Activated T-cell treated with anti-CD3 and anti-CD28 coated beads, Interleukin-2, amount 50 U/mL, for 72 hours (primary cell): ENCODE measurements at regions not wholly inside any gene's neighbourhood (a gene's known extent, or its start where the extent isn't known, plus 50 kb on each side); places are given as distances from the start of the nearest gene placed in this dataset.

Experiments used
- ATAC-seq, 2 donors: fragments of 150-1000 bp; cut with Tn5 transposase; replicated peaks in 1 of 2; 2 replicates each; pipeline ENCODE4 v1.10.0; 2021; ENCODE audit warnings: moderate library complexity in 2 of 2, mild to moderate bottlenecking in 1 of 2
- DNase-seq, 2 donors: peaks; one replicate each; pipeline ENCODE4 v3.0.0; 2021 to 2022; ENCODE audit warnings: mixed read lengths in 1 of 2
- H3K27ac Mint-ChIP-seq: one replicate; pipeline ENCODE4 v1.8.0; 2022; ENCODE audit warnings: mild to moderate bottlenecking, moderate library complexity, mixed read lengths
- H3K27me3 Mint-ChIP-seq: one replicate; pipeline ENCODE4 v1.8.0; 2022; ENCODE audit warnings: low read depth, mixed read lengths
- H3K36me3 Mint-ChIP-seq, 2 donors: one replicate each; pipeline ENCODE4 v1.8.0; 2022; ENCODE audit warnings: mixed read lengths in 2 of 2, mild to moderate bottlenecking in 1 of 2; ENCODE audit not compliant: insufficient read depth in 2 of 2
- H3K4me1 Mint-ChIP-seq: one replicate; pipeline ENCODE4 v1.8.0; 2022; ENCODE audit warnings: low read depth, mixed read lengths
- H3K4me3 Mint-ChIP-seq, 2 donors: one replicate each; pipeline ENCODE4 v1.8.0; 2022; ENCODE audit warnings: mild to moderate bottlenecking in 2 of 2, mixed read lengths in 2 of 2, moderate library complexity in 2 of 2
- H3K9me3 Mint-ChIP-seq, 2 donors: one replicate each; pipeline ENCODE4 v1.8.0; 2022; ENCODE audit warnings: mixed read lengths in 2 of 2

GRCh38 chr17:63333869-63334268 lies 112.2 kb downstream of the CYB561 start:
- no peaks in the 10 kb centered on the region for H3K9me3 Mint-ChIP-seq

GRCh38 chr17:63335831-63336230 lies 110.3 kb downstream of the CYB561 start:
- Mint-ChIP-seq H3K27me3 (no peaks in the 10 kb centered on the region), H3K4me1 (no peaks in the 10 kb centered on the region), H3K36me3 (no peaks in the 10 kb centered on the region), H3K27ac (no peak overlapping the region), H3K9me3 (no peaks in the 10 kb centered on the region), H3K4me3 (no peak overlapping the region)
- DNase-seq (no peak), ATAC-seq (no peak)

More at GRCh38 chr17:63333869-63334268, 112.2 kb downstream of the CYB561 start:
- Mint-ChIP-seq H3K4me1 (no peaks in the 10 kb centered on the region), H3K27ac (no peak overlapping the region), H3K36me3 (no peaks in the 10 kb centered on the region), H3K27me3 (no peaks in the 10 kb centered on the region), H3K4me3 (no peak overlapping the region)
- no peak for ATAC-seq
- no peak for DNase-seq

GRCh38 chr17:63337579-63337978 lies 108.5 kb downstream of the CYB561 start:
- no peak overlapping the region for H3K4me3 Mint-ChIP-seq
- no peaks in the 10 kb centered on the region for H3K4me1 Mint-ChIP-seq

GRCh38 chr17:63338272-63338671 lies 107.8 kb downstream of the CYB561 start:
- Mint-ChIP-seq H3K9me3 (no peaks in the 10 kb centered on the region), H3K4me3 (no peak overlapping the region), H3K27me3 (no peaks in the 10 kb centered on the region), H3K36me3 (no peaks in the 10 kb centered on the region), H3K4me1 (no peaks in the 10 kb centered on the region), H3K27ac (no peak overlapping the region)
- no peak for ATAC-seq
- no peak for DNase-seq

More at GRCh38 chr17:63337579-63337978, 108.5 kb downstream of the CYB561 start:
- ATAC-seq (no peak), DNase-seq (no peak)
- H3K9me3 Mint-ChIP-seq: no peaks in the 10 kb centered on the region
- no peak overlapping the region for H3K27ac Mint-ChIP-seq
- H3K27me3 Mint-ChIP-seq: no peaks in the 10 kb centered on the region
- H3K36me3 Mint-ChIP-seq: no peaks in the 10 kb centered on the region

GRCh38 chr17:63341276-63341675 lies 104.8 kb downstream of the CYB561 start:
- no peaks in the 10 kb centered on the region for H3K27me3 Mint-ChIP-seq
- H3K27ac Mint-ChIP-seq: no peak overlapping the region
- no peaks in the 10 kb centered on the region for H3K36me3 Mint-ChIP-seq

DNA sequence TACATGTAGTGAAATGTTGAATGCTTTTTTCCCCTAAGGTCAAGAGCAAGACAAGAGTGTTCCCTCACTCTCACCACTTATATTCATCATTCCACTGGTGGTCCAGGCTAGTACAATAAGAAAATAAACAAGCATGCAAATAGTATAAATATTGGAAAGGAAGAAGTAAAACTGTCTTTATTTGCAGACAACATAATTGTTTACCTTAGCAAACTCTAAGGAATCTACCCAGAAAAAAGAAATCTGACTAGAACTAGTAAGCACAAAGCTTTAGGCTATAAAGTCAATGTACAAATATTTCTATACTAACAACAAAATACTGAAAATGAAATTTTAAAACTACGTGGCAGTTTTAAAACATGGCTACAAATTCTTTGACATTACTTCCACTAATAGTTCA lies 101.7 kb downstream of the CYB561 start:
- no peaks in the 10 kb centered on the region for H3K9me3 Mint-ChIP-seq
- ATAC-seq (no peak), DNase-seq (no peak)
- no peaks in the 10 kb centered on the region for H3K36me3 Mint-ChIP-seq
- no peaks in the 10 kb centered on the region for H3K4me1 Mint-ChIP-seq
- H3K27me3 Mint-ChIP-seq: no peaks in the 10 kb centered on the region
- H3K4me3 Mint-ChIP-seq: no peak overlapping the region
- no peak overlapping the region for H3K27ac Mint-ChIP-seq

More at GRCh38 chr17:63341276-63341675, 104.8 kb downstream of the CYB561 start:
- H3K9me3 Mint-ChIP-seq: no peaks in the 10 kb centered on the region
- ATAC-seq (no peak), DNase-seq (no peak)
- H3K4me3 Mint-ChIP-seq: no peak overlapping the region
- no peaks in the 10 kb centered on the region for H3K4me1 Mint-ChIP-seq

DNA sequence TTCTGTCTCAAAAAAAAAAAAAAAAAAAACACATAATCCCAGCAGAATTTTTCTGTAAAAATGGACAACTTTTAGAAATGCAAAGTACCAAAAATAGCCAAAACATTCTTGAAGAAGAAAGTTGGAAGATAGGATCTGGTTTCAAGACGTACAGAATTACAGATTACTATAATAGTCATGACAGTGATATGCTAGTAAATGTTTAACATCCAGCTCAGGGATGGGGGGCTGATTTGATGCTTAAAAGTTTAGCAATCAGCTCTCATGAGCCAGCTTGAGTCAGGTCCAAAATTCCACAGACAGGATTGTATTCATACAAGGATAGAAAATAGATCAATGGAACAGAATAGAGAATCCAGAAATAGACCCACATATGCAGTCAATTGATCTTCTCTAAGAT lies 100.5 kb downstream of the CYB561 start:
- Mint-ChIP-seq H3K4me3 (no peak overlapping the region), H3K27ac (no peak overlapping the region), H3K4me1 (no peaks in the 10 kb centered on the region), H3K36me3 (no peaks in the 10 kb centered on the region), H3K9me3 (no peaks in the 10 kb centered on the region), H3K27me3 (no peaks in the 10 kb centered on the region)
- no peak for ATAC-seq
- no peak for DNase-seq

DNA sequence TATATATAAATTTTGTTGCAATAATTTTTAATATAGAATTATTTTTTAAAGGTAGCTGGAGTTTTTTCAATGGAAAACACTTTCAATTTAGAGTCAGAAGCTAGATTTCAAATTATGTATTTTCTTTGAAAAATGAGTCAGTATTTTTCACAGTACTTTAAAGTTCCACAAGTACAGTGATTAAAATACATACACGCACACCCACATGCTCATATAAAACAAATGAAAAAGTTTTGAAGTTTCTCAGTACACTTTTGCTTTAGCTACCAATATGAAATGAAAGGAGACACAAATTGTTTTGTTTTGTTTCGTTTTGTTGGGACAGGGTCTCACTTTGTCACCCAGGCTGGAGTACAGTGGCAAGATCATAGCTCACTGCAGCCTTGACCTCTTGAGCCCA lies 98.6 kb downstream of the CYB561 start:
- ATAC-seq: peak in 1 of 2 donors; percentile 38
- DNase-seq: no peak
- H3K4me1 Mint-ChIP-seq: no peaks in the 10 kb centered on the region
- H3K36me3 Mint-ChIP-seq: no peaks in the 10 kb centered on the region
- no peak overlapping the region for H3K27ac Mint-ChIP-seq
- H3K4me3 Mint-ChIP-seq: peak overlapping the region in 1 of 2 donors; percentile 55
- H3K27me3 Mint-ChIP-seq: no peaks in the 10 kb centered on the region
- H3K9me3 Mint-ChIP-seq: no peaks in the 10 kb centered on the region

DNA sequence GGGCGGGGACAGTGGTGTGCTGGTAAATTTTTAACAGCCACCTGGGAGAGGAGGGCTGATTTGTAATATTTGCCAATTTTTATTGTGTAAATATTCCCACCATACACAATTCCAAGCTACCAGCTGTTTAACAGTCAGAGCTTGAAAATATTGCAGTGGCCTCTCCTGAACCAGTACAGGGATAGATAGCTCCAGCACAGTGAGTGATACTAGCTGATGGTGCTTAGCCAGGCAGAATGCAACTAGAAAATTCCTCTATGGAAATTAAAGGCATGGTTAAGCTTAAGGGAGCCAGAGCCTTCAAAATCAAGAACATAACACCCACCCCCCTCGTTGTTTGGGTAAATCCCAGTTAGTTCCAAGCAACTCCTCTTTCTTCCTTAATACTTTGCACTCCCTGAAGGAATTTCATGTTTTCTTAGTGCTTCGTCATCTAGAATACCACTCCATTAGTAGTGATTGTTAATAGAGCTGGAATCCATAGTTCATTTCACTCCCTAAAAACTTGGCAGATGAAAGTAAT lies 96.6 kb downstream of the CYB561 start:
- Mint-ChIP-seq H3K4me3 (no peak overlapping the region), H3K36me3 (no peaks in the 10 kb centered on the region), H3K9me3 (no peaks in the 10 kb centered on the region), H3K4me1 (no peaks in the 10 kb centered on the region), H3K27ac (no peak overlapping the region), H3K27me3 (no peaks in the 10 kb centered on the region)
- ATAC-seq (no peak), DNase-seq (no peak)

GRCh38 chr17:63350364-63350763 lies 95.7 kb downstream of the CYB561 start:
- DNase-seq (no peak), ATAC-seq (no peak)
- Mint-ChIP-seq H3K27me3 (no peaks in the 10 kb centered on the region), H3K4me1 (no peaks in the 10 kb centered on the region), H3K4me3 (no peak overlapping the region), H3K9me3 (no peaks in the 10 kb centered on the region), H3K36me3 (no peaks in the 10 kb centered on the region), H3K27ac (no peak overlapping the region)

- H3K27ac Mint-ChIP-seq: no peak overlapping the region
- DNase-seq (no peak), ATAC-seq (no peak)
Observed at GRCh38 chr17:63354256-63354655, 91.8 kb downstream of the CYB561 start.

DNA sequence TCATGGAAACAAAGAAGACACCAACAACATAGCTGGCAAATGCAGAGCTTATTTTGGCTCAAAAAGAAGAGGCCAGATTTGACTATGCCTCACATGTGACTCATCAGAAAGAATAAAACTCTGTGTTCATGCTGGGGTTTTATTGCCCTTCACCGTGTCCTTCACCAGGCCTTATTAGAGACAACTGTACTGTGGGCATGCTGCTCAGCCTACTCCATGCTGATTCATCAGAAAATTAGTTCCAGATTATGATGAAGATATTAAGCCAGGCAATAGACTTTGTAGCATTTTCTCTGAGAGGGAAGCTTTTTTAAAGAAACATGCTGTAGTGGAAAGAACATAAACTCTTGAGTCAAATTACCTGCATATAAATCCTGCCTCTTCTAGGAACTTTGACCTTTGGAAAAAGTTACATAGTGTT lies 89.8 kb downstream of the CYB561 start:
- Mint-ChIP-seq H3K27me3 (no peaks in the 10 kb centered on the region), H3K36me3 (no peaks in the 10 kb centered on the region), H3K27ac (no peak overlapping the region), H3K9me3 (no peaks in the 10 kb centered on the region), H3K4me1 (peaks cover 5% of the 10 kb centered on the region), H3K4me3 (no peak overlapping the region)
- ATAC-seq: peak in 1 of 2 donors; percentile 32
- no peak for DNase-seq

More at GRCh38 chr17:63354256-63354655, 91.8 kb downstream of the CYB561 start:
- peaks cover 5% of the 10 kb centered on the region for H3K4me1 Mint-ChIP-seq
- H3K9me3 Mint-ChIP-seq: no peaks in the 10 kb centered on the region
- H3K27me3 Mint-ChIP-seq: no peaks in the 10 kb centered on the region
- no peak overlapping the region for H3K4me3 Mint-ChIP-seq
- no peaks in the 10 kb centered on the region for H3K36me3 Mint-ChIP-seq

- ATAC-seq (no peak), DNase-seq (no peak)
- no peak overlapping the region for H3K27ac Mint-ChIP-seq
- no peak overlapping the region for H3K4me3 Mint-ChIP-seq
- no peaks in the 10 kb centered on the region for H3K9me3 Mint-ChIP-seq
- H3K4me1 Mint-ChIP-seq: peaks cover 5% of the 10 kb centered on the region
- no peaks in the 10 kb centered on the region for H3K27me3 Mint-ChIP-seq
- peaks cover 0 to 2% of the 10 kb centered on the region in 2 donors for H3K36me3 Mint-ChIP-seq
Observed at GRCh38 chr17:63358111-63358839, 87.8 kb downstream of the CYB561 start.

DNA sequence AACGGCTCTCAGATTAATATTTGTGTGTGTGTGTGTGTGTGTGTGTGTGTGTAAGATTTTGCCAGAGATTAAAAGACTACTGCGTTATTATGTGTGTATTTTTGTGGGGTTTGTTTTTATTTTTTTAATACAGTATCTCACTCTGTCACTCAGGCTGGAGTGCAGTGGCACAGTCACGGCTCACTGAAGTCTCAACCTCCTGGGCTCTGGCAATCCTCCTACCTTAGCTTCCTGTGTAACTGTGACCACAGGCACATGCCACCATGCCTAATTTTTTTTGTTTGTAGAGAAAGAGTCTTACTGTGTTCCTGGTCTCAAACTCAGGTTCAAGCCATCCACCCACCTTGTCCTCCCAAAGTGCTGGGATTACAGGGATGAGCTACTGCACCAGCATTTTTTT lies 87.2 kb downstream of the CYB561 start:
- peaks cover 0 to 2% of the 10 kb centered on the region in 2 donors for H3K36me3 Mint-ChIP-seq
- H3K27ac Mint-ChIP-seq: no peak overlapping the region
- no peak for ATAC-seq
- H3K4me1 Mint-ChIP-seq: peaks cover 5% of the 10 kb centered on the region
- H3K4me3 Mint-ChIP-seq: no peak overlapping the region
- no peaks in the 10 kb centered on the region for H3K9me3 Mint-ChIP-seq
- no peaks in the 10 kb centered on the region for H3K27me3 Mint-ChIP-seq
- no peak for DNase-seq
